DMS79 (cell line): ENCODE measurements at regions not wholly inside any gene's neighbourhood (a gene's known extent, or its start where the extent isn't known, plus 50 kb on each side); places are given as distances from the start of the nearest gene placed in this dataset.
A peak's percentile ranks its signal among the peaks of the same experiment; 100 is the strongest.

ENCODE experiments used
- DNase-seq: peaks from one replicate; lab custom pipeline; 2025; lab: John Stamatoyannopoulos, UW

DNA sequence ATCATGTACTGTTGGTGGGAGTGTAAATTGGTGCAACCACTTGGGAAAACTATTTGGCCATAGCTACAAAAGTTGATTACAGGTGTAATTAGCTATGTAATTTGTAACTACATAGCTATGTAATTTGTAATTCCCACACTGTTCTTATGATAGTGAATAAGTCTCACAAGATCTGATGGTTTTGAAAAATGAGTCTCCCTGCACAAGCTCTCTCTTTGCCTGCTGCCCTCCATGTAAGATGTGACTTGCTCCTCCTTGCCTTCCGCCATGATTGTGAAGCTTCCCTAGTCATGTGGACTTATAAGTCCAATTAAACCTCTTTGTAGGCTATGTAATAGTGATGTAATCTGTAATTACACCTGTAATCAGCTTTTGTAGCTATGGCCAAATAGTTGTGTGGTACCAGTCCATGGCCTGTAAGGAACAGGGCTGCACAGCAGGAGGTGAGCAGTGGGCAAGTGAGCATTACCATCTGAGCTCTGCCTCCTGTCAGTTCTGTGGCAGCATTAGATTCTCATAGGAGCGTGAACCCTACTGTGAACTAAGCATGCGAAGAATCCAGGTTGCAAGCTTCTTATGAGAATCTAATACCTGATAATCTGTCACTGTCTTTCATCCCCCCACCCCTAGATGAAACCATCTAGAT lies 133.7 kb upstream of the COPS8 start:
- no peak for DNase-seq

DNA sequence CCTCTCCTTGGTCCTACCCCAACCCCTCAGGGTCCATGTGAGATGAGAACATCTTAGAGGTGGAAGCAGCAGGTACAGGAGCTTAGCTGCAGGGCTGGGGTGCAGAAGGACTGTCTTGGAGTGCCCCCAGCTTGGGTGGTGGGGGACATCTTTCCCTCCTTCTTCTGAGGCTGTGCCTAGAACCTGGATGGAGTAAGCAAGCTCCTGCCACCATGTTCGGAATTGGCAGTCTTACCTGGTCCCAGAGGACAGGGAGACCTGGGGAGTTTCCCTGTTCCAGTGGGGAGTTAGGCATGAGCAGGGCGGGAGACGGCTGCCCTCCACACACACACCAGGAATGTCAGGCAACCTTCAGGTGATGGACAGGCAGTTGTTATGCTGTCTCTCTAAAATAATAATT lies 131.0 kb upstream of the COPS8 start:
- DNase-seq: no peak

DNA sequence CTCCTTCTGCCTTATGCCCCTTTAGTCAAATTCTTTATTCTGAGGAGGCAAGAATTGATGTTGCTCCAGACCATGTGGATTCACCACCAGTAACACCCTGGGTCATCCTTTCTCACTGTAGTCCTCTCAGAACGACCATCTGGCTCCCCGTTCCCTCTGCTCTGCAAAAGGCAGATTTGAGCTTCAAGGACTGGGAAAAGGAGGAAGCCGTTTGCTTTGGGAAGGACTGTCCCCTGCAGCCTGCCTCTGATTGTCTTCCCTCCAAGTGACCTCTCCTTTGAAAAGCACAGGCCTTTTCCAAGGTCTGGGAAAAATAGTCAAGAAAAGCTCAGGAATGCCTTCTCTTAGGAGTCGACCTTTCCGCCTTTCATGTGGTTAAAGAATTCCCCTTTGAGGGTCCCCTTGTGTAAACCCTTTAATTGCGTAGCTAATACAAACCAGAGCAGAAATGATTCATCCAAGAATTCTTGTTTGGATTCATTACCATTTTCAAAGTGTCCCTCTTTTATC lies 130.1 kb upstream of the COPS8 start:
- DNase-seq: no peak

DNA sequence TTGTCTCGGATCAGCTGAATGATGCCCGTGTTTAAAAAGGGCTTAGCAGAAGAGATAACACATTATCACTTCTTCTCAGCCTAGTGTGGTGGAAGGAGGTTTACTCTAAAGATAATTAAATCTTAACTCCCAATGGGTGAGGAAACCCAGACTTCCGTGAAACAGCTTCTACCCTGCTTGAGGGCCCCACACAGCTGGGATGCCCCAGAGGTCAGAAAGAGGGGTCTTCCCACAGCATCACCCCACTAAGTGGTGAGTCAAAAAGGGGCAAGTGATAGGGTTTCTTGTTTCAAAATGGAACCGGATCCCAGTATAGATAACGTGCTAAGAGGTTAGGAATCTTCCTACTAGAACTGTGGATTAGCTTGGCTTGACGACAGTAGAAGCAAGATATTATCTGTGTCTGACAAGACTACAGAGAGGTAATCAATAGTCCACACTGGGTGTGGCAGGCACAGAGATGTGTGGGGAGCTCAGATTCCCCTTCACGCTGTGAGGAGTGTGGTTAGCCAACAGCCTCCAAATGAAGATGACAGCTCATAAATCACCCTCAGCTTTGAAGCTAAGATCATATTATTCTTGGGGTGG lies 129.6 kb upstream of the COPS8 start:
- DNase-seq: no peak

DNA sequence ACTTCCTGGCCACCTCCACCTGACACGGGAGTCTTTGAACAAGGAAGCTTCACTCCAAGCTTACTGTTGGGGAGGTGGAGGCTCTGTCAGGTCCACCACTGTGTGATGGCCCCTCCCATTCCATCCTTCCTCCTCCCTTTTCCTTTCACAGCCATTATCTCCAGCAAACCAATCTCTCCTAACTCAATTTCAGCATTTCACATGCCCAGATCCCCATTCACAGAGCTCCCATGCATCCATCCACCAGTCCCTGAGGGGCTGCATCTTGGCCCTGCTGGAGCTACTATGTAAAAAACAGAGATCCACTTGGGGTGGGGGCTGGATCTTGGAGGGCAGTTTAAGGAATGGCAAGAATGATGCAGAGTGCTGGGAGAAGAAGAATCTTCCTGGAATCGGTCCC lies 129.0 kb upstream of the COPS8 start:
- no peak for DNase-seq

DNA sequence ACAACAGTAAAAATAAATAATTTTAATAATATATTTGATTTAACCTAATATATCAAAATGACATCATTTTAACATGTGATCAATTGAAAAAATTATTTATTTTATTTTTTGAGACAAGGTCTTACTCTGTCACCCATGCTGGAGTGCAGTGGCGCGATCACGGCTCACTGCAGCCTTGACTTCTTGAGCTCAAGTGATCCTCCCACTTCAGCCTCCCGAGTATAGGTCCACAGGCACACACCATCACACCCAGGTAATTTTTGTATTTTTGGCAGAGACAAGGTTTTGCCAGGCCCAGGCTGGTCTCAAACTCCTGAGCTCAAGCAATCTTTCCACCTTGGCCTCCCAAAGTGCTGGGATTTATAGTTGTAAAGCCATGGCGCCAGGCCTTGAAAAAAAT lies 126.7 kb upstream of the COPS8 start:
- DNase-seq: no peak

DNA sequence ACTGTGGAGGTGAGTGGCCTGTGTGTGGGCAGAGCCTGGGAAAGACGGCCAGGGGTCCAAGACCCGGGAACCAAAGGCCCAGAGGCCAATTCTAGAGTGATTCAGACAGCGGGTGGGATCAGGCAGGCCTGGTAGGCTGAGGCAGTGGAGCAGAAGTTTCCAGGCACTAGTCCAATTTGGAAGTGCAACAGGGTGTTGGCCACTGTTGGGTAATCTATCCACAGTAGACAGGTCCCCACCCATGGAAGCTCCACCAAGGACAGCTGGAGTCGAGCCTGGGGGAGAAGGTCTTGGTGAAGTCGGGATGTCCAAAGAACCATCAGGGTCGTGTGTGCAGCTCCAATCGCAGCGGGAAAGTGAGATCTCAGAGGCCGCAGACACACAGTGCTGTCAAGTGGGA lies 125.8 kb upstream of the COPS8 start:
- DNase-seq: no peak

DNA sequence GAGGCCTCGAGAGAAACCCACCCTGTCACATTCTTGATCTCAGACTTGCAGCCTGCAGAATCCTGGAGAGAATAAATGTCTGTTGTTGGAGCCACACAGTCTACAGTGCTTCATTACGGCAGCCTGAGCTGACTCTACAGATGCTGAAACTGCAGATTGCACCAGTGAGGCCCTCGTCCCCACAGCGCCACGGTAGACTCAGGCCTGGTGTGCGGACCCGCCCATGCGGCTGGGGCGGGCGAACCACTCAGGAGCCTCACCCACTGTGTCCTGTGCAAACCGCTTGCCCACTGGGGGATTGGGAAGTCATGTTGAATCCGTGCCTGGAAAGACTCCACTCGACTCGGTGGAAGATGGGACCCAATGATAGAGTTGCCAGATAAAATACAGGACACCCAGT lies 125.2 kb upstream of the COPS8 start:
- DNase-seq: no peak

DNA sequence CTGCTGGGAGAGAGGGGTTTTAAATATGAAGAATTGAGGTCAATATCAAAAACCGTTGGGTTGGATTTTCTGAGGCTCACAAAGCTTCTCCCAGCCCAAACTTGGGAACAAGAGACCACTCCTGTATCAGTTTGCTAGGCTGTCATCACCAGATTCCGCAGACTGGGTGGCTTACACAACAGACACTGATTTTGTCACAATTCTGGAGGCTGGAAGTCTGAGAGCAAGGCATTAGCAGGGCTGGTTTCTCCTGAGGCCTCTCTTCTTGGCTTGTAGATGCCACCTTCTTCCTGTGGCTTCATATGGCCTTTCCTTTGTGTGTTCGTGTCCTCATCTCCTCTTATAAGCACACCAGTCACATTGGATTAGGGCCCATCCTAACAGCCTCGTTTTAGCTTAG lies 122.9 kb upstream of the COPS8 start:
- DNase-seq: no peak

DNA sequence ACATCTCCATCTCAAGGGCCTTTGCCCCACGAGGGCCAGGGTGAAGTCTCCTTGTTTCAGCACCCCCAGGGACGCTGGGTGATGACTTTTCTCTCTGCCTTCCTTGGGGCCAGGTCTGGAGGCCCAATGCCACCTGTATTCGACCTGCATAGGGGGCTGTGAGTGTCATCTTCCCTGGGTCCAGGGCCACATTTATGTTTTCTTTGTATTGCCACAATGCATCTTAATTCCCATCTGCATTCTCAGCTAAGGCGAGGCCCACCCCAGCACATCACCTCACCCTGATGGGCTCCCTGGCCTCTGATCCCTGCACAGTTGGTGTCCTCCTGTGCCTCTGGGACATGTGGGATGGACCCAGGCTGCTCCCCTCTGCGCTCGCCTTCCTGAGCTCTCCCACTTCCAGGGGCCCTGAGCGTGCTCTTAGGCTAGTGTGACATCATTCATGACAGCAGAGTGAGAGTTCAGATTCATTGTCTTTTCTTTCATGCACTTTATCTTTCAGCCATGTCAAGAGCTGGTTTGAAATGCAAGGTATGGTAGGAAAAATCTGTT lies 122.0 kb upstream of the COPS8 start:
- no peak for DNase-seq

DNA sequence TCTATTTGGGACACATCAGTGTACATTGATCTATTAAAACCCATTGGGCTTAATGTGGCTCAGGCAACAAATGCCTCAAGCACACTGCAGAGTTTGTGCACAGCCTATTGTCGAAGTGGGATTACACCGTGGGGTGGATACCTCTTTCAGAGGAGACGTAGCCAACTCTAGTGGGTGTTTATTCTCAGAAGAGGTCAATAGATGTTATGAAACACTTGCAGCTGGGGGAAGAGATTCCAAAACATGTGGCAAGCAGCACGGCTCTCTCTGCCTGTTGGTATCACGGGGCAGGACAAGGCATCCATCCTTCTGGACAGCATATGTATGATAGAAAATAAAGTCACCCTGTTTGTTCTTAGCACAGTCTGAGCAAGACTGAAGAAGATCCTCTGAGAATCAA lies 121.4 kb upstream of the COPS8 start:
- DNase-seq: no peak

DNA sequence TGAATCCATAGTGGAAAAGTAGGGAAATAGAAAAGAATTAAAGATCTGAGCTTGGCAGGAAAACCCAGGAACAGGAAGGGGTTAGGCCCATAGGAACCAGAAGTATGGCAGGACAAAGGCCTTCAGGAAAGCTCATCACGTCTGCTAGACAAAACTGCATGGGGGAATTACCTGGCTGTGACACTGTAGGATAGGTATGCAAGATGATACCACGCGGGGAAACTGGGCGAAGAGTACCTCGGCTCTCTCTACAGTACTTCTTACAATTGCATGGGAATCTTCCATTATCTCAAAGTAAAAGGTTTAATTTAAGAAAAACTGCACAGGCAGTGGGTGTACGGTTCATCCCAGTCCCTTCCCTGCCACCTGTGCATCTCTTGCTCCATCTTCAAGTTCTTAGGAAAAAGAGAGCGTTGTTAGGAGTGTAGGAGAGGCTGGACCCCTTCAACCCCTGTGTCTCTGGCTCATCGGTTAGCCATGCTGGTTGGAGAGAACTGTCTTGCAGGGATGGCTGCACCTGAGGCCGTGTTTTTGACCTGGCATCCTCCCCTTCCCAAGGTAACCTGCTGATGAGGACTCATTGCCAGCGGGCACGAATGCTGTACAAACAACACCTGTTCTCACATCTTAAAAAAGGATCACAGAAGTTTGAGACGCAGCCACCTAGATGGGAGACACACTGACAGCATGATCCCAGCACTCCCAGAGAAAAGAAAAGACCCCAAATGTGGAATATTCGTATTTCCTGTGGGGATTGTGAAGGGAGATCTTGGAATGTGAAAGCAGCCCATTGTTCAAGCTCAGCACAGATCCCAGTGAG lies 120.5 kb upstream of the COPS8 start:
- no peak for DNase-seq

DNA sequence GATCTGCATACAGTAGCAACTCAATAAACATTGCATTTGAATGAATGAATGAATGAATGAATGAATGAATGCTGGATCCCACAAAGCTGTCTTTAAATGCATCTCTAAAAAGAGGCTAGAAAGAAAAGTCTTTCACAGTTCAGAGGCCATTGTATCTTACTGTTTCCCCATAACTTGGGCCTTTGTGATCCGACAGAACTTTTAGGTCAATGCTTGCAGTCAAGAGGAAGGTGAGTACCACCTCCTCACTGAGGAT lies 119.9 kb upstream of the COPS8 start:
- no peak for DNase-seq

DNA sequence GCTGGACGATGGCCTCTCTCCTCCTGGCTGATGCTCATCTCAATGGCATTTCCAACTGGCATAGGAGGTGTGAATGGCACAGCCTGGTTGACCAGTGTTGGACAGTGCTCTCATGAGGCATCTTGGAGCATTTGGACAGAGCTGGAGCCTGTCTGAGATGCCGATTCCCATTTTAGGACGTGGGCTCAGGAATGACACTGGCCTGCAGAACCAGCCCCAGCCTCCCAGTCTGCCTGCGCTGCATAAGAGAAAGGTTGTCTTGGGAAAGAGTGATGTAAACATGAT lies 118.2 kb upstream of the COPS8 start:
- no peak for DNase-seq

DNA sequence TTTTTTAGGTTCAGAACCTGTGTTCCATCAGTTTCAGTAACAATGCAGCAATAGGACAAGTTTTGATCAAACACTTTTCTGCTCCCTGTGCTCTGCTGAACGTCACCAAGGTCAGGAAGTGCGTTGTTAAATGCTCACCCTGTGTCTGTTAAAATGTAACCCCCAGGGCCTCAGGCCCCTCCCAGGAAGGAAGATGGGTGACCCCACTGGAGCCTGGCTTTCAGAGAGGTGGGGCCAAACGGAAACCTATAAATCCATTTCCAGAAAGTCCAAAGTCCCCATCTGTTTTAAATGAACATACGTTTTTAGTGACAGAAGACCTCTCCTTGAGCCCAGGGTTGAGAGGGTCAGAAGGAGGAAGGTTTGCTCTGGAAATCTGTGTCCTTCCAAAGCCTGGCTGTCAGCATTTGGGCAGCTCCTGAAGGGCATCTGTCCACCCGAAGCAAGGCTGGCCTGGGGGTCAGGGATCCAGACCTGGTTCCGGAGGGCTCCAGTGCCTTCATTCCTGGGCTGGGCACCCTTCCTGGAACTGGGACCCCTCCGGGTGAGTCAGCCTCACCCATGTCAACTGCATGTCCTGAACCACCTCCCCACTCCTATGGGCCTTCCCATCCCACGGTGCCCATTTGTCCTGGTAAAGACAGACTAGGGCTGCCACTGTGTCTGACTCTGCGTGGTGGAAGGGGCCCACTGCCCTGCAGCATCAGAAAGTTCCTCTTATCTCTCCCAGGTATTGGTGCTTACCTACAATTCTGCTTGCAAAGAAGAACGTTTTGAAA lies 117.4 kb upstream of the COPS8 start:
- no peak for DNase-seq

DNA sequence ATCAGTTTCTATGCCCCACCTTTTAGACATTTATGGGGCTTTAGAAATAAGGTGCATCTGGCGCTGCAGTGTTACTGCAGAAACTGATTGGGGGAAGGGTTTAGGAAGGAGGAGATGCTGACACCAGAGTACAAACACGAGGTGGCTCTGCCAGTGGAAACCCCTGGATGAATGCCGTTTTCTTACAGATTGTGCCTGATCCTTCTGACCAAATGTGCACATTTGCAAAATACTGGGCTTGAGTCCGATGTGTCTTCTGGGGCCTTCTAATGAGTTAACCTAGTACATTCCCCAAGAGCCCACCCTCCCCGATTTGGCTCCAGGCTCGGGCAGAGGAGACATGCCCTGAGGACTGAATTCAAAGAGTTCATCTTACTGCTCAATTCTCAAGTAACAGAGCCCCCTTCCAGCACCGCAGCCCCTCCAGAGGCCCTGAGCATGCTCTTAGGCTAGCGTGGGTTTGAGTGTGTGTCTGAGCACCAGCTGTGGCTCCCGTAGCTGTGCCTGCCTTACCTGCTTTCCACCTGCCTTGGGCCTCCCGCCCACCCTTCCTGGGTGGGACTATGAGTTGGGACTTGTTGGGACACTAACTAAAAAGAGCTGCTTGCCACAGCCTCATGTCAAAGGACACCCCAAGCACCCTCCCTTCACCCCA lies 116.7 kb upstream of the COPS8 start:
- no peak for DNase-seq

DNA sequence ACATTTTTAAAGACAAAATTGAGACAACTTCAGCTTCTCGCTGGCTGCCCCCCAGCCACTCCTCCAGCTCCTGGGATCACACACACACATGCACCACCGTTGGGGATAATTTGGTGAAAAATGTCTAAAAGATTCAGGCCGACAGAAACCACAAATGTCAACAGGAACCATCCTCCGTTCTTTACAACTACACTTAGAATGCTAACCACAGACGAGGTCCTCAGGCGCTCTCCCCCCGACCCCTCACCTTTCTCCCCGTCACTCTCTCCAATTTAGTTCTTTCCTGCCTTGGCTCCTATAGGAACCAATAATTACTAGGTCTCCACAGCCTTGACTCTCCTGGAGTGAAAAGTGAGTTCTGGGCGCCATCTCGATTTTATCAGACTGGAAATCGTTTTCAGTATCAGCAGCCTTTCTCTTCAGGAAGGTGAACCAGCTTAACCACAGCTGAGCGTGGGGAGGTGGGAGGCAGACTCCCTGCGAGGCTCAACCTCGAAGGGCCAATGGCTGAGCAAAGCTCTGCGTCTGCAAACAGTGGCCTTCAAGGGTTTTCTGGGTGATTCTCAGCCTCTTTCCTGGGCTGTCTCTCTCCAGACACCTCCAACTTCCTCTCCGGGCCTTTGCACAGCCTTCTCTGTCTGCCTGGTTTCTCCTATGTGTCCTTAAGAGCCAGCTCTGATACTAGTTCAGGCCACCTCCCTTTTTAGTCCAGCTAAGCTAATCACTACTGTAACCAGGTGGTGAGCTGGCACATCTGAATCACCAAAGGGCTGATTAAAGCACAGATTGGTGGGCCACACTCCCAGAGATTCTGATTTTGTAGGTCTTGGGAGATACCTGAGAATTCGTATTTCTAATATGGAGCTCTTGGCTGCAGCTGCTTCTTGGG lies 115.7 kb upstream of the COPS8 start:
- no peak for DNase-seq

DNA sequence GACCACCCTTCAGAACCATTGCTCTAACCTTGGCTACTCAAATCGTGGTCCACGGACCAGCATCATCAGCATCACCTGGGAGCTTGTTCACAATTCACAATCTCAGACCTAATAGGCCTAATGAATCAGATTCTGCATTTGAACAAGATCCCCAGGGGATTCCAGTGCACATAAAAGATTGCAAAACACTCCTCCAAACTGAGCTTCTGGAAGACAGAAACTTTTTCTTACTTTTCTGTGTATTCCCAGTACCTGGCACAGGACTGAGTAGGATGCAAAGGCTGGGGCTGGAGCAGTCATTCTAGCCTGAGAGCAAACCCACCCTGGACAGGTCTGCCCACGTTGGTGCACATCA lies 115.1 kb upstream of the COPS8 start:
- no peak for DNase-seq

DNA sequence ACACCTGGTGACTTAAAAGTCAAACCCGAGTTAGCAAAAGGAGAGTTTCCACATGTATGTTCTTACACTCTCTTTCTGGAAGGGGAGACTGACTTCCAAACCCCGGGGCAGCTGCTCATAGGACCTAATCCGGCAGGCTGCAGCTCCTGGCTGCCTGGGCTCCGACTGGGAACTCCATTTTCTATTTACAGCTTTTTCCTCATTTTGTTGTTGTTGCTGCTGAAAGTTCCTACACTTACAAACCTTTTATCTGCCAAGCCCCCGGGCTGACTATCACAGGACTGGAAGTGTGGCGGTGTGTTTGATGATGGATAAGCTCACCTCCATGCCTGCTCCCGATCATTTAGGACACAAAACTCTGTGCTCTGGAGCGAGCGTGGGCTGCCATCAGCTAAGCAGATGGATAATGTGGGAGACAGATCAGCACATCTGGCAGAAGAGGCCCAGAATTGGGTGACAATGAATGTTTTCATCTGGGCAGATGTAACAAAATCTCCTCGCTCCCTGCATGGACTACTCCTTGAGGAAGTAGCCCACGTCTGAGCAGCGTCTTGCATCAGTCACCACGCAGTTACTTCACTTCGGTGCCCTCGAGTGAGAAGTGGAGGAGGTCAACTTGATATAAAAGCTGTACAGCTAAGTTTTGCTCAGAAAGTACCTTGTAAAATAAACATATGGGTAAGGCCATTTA lies 114.4 kb upstream of the COPS8 start:
- DNase-seq: peak; percentile 48

DNA sequence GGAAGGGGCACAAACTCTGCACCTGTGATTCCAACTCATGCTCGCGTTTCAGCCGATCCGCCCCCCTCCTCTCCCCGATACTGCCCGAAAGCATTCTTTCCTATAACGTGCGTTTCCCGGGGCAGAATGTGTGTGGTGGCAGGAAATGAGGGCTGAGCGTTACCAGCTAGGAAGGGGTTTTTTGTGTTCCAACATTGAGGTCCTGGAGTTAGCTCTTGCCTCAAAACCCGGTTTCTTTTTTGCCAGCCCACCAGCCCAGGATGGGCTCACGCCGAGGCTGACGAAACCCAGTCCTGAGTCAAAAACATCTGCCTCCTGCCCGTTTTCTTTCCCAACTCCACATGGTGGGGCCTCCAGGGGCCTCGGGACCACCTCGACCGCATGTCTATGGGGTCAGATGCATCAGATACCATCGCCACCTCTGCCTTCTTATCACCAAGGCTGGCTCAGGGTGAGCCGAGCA lies 113.7 kb upstream of the COPS8 start:
- no peak for DNase-seq
